DOHH2 (cell line): ENCODE measurements at regions not wholly inside any gene's neighbourhood (a gene's known extent, or its start where the extent isn't known, plus 50 kb on each side); places are given as distances from the start of the nearest gene placed in this dataset.

Source experiments
- EZH2phosphoT487 ChIP-seq: fragments of 200-600 bp; sonication (generic); IDR thresholded peaks from 2 replicates; pipeline ENCODE4 v1.6.1; 2017; ENCODE audit warnings: borderline replicate concordance, mild to moderate bottlenecking, antibody characterized with exemption, low read length, moderate library complexity, mixed read lengths
- TF ChIP-seq, protein P1 (sequence below): fragments of 200-600 bp; sonication (generic); IDR thresholded peaks from one replicate; pipeline ENCODE4 v1.5.1; 2014; ENCODE audit warnings: antibody characterized with exemption, mild to moderate bottlenecking, low read depth, low read length; ENCODE audit not compliant: poor library complexity, severe bottlenecking

DNA sequence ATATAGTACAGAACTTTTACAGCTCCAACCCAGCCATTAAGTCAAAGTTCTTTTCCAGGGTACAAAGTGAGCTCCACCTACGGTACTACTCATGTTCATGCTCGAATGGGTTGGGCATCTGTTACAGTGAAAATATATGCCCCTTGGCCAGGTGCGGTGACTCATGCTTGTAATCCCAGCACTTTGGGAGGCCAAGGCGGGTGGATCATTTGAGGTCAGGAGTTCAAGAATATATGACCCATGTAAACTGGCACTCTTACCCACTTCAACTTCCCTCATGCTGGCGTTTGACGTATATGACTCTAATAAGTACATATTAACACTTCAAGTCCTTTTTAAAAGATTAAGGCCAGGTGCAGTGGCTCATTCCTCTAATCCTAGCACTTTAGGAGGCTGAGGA, 71.3 kb upstream of the PKN2 start:
- TF ChIP-seq, protein P1, sequence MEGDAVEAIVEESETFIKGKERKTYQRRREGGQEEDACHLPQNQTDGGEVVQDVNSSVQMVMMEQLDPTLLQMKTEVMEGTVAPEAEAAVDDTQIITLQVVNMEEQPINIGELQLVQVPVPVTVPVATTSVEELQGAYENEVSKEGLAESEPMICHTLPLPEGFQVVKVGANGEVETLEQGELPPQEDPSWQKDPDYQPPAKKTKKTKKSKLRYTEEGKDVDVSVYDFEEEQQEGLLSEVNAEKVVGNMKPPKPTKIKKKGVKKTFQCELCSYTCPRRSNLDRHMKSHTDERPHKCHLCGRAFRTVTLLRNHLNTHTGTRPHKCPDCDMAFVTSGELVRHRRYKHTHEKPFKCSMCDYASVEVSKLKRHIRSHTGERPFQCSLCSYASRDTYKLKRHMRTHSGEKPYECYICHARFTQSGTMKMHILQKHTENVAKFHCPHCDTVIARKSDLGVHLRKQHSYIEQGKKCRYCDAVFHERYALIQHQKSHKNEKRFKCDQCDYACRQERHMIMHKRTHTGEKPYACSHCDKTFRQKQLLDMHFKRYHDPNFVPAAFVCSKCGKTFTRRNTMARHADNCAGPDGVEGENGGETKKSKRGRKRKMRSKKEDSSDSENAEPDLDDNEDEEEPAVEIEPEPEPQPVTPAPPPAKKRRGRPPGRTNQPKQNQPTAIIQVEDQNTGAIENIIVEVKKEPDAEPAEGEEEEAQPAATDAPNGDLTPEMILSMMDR: no peak
- TF ChIP-seq EZH2phosphoT487: no peak
